T-helper 17 cell (primary cell): ENCODE measurements at regions not wholly inside any gene's neighbourhood (a gene's known extent, or its start where the extent isn't known, plus 50 kb on each side); places are given as distances from the start of the nearest gene placed in this dataset.

Experiments used
- ATAC-seq: fragments of 150-1000 bp; cut with Tn5 transposase; 2 replicates; pipeline ENCODE4 v1.10.0; 2021; ENCODE audit warnings: mild to moderate bottlenecking, moderate library complexity
- DNase-seq, 3 donors: peaks; one replicate each; pipeline versions ENCODE4 v3.0.0 to v3.0.0-alpha.2; 2020 to 2021
- H3K9me3 ChIP-seq: one replicate; pipeline ENCODE4 v1.7.0; 2013; ENCODE audit warnings: low read length, mild to moderate bottlenecking; ENCODE audit not compliant: control insufficient read depth, poor library complexity, severe bottlenecking
- H3K27ac Mint-ChIP-seq: one replicate; pipeline ENCODE4 v1.8.0; 2022; ENCODE audit warnings: mild to moderate bottlenecking, moderate library complexity, mixed read lengths
- H3K27me3 Mint-ChIP-seq: one replicate; pipeline ENCODE4 v1.8.0; 2022; ENCODE audit warnings: mixed read lengths
- H3K36me3 Mint-ChIP-seq: one replicate; pipeline ENCODE4 v1.8.0; 2022; ENCODE audit warnings: low read depth, mixed read lengths
- H3K4me1 Mint-ChIP-seq: one replicate; pipeline ENCODE4 v1.8.0; 2022; ENCODE audit warnings: mild to moderate bottlenecking, mixed read lengths
- H3K4me3 Mint-ChIP-seq: one replicate; pipeline ENCODE4 v1.8.0; 2022; ENCODE audit warnings: mild to moderate bottlenecking, moderate library complexity, mixed read lengths

DNA sequence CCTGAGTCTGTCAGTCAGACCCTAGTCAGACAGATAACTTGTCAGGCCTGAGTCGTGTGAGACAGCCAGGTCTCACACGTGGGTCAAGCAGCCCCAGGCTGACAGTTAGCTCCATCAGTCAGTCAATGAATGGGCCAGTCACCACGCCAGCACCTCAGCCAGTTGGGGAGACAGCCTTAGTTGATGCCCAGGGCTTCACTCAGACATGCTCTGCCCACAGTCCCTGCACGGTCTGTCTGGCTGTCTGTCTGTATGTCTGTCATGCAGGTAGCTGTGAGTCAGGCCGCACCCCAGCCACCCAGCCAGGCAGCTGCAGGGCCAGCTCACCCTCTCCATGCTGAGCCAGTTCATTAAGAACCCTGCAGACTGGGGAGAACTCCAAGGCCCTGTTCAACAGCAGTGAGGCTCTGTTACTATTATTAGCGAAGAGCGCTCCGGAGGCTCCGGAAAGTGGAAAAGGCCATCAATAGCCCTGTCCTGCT is 141.1 kb upstream of the PCBD1 start:
- Mint-ChIP-seq H3K4me1 (peaks cover 2% of the 10 kb centered on the region), H3K27ac (no peak overlapping the region), H3K36me3 (no peaks in the 10 kb centered on the region), H3K4me3 (no peak overlapping the region), H3K27me3 (peaks cover 25% of the 10 kb centered on the region)
- DNase-seq (no peak), ATAC-seq (no peak)
- no peaks in the 10 kb centered on the region for H3K9me3 ChIP-seq

DNA sequence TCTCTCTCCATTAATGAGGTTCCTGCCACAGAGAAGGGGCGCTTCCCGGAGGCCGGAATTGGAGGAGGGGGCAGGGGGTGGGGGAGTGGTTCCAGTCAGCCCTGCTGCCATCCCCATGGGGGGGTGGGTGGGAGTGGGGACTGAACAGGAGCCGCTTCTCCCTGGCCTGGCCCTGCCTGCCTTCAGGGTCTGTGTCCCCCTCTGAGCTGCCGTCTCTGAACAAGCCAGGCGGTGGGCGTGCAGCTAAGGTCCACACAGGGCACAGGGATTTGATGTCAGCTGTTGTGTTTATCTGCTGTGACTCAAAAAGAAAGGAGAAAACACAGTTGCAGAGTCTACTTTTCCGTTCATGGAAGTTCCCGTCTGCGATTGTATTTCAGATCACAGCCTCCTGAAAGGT is 141.5 kb upstream of the PCBD1 start:
- no peaks in the 10 kb centered on the region for H3K9me3 ChIP-seq
- H3K27ac Mint-ChIP-seq, result no peak overlapping the region
- peaks cover 25% of the 10 kb centered on the region for H3K27me3 Mint-ChIP-seq
- no peaks in the 10 kb centered on the region for H3K36me3 Mint-ChIP-seq
- no peak for ATAC-seq
- no peak for DNase-seq
- H3K4me3 Mint-ChIP-seq, result no peak overlapping the region
- H3K4me1 Mint-ChIP-seq, result peaks cover 2% of the 10 kb centered on the region

DNA sequence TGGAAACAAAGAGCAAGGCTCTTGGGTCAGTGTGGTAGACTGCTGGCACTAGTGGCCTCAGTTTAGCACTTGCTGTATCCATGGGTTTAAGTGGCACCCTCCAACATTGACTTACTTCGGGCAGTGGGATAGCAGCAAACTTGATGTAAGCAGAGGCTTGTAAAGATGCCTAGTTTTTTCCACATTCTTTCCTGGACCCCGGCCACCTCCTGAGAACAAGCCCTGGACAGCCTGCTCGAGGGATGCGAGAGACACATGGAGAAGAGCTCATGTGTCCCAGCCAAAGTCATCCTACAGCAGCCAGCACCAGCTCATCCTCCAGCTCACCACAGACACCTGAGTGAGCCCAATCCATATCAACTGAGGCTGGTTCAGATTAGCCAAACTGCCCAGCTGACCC is 142.7 kb upstream of the PCBD1 start:
- peaks cover 2% of the 10 kb centered on the region for H3K4me1 Mint-ChIP-seq
- no peaks in the 10 kb centered on the region for H3K36me3 Mint-ChIP-seq
- no peaks in the 10 kb centered on the region for H3K9me3 ChIP-seq
- no peak overlapping the region for H3K4me3 Mint-ChIP-seq
- ATAC-seq, result no peak
- H3K27me3 Mint-ChIP-seq, result peaks cover 21% of the 10 kb centered on the region
- DNase-seq, result no peak
- no peak overlapping the region for H3K27ac Mint-ChIP-seq

DNA sequence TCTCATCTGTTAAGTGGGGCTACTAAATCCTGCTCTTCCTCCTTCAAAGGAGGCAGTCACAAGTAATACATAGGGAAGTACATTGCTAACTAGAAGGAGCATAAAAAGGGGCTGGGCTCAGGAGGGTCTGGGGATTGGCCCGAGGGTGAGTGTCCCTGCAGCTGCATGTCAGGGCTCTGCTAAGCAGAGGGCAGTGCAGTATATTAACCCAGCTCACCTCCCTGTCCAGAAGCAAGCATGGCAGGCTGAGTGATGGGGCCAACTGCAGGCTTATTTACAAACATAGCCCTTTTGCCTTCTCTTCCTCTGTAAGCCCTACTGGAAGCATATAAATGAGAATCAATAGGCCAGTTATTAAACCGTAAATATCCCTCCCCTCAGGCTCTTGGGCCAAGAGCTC is 143.2 kb upstream of the PCBD1 start:
- H3K9me3 ChIP-seq, result no peaks in the 10 kb centered on the region
- Mint-ChIP-seq H3K4me1 (no peaks in the 10 kb centered on the region), H3K27me3 (peaks cover 16% of the 10 kb centered on the region), H3K27ac (no peak overlapping the region), H3K4me3 (no peak overlapping the region), H3K36me3 (no peaks in the 10 kb centered on the region)
- ATAC-seq (no peak), DNase-seq (no peak)

DNA sequence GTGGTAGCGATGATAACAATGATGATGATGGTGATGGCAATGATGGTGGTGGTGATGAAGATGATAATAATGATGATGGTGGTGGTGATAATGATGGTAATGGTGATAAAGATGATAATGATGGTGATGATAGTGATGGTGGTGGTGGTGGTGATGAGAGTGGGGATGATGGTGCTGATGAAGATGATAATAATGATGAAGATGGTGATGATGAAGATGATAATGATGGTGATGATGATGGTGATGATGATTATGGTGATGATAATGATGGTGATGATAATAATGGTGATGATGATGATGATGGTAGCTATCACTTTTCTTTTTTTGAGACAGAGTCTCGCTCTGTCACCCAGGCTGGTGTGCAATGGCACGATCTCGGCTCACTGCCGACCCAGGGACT is 144.5 kb upstream of the PCBD1 start:
- H3K9me3 ChIP-seq, result no peaks in the 10 kb centered on the region
- no peaks in the 10 kb centered on the region for H3K36me3 Mint-ChIP-seq
- ATAC-seq (no peak), DNase-seq (no peak)
- no peak overlapping the region for H3K27ac Mint-ChIP-seq
- peaks cover 3% of the 10 kb centered on the region for H3K27me3 Mint-ChIP-seq
- no peaks in the 10 kb centered on the region for H3K4me1 Mint-ChIP-seq
- no peak overlapping the region for H3K4me3 Mint-ChIP-seq

DNA sequence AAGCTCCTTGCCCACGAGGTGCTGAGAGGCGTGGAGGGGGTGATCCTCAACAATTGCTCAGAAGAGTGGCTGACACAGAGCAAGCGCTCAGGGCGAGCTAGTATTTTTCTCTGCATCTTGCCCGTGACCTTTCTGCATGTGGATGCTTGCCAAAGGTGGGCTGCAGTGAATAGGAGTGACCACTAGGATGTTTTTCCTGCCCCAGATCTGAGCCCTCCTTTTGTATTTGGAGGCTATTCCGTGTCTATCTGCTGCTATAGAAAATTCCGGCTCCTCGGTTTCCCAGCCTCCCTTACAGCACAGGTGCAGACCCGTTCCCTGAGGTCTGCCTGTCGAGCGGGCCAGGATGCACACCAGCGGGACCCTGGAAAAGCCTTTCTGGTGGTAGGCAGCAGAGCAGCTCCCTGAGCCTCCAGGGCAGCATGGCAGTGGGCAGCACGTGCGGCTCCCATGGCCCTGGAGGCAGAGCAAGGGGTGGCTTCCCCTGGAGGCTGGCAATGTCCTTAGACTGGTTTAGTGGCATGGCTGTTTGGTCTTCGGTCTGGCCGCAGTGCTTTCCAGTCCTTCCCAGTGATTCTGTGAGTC is 145.1 kb upstream of the PCBD1 start:
- no peaks in the 10 kb centered on the region for H3K9me3 ChIP-seq
- no peak overlapping the region for H3K27ac Mint-ChIP-seq
- H3K4me3 Mint-ChIP-seq, result no peak overlapping the region
- H3K4me1 Mint-ChIP-seq, result no peaks in the 10 kb centered on the region
- ATAC-seq, result no peak
- no peak for DNase-seq
- H3K36me3 Mint-ChIP-seq, result no peaks in the 10 kb centered on the region
- no peaks in the 10 kb centered on the region for H3K27me3 Mint-ChIP-seq

DNA sequence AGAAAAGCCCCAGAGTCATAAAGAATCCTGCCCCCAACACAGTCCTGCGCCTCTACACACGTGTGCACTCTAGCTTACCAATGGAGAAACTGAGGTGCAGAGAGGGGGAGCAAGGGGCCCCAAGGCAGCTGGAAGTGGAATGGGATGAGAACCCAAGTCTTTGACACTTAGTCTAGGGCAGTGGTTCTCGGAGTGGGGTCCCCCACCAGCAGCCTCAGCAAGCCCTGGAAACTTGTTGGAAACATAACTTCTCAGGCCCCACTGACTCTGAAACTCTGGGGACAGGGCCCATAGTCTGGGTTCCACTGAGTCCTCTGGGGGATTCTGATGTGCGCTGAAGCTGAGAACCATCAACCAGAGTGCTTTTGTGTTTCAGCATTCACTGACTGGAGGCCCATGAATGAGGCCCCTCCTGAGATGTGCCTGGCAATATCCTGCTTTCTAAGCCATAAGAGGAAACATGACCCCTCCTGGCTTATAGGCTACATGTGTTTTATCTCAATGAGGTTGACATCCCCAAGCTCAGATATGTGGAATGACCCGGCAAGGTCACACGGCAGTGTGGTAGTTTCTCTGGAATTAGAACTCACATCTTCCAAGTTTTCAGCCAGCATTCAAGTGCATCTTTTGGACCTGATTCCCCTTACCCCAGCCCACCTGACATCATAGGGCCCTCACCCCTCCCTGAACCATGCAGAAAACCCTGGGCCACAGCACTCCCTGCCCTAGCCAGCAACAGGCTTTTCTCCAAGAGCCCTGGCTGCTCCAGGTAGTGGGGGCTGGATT is 147.3 kb upstream of the PCBD1 start:
- H3K4me3 Mint-ChIP-seq, result no peak overlapping the region
- H3K4me1 Mint-ChIP-seq, result no peaks in the 10 kb centered on the region
- no peaks in the 10 kb centered on the region for H3K9me3 ChIP-seq
- H3K27ac Mint-ChIP-seq, result no peak overlapping the region
- H3K27me3 Mint-ChIP-seq, result peaks cover 7% of the 10 kb centered on the region
- no peak for ATAC-seq
- H3K36me3 Mint-ChIP-seq, result no peaks in the 10 kb centered on the region
- DNase-seq, result no peak

DNA sequence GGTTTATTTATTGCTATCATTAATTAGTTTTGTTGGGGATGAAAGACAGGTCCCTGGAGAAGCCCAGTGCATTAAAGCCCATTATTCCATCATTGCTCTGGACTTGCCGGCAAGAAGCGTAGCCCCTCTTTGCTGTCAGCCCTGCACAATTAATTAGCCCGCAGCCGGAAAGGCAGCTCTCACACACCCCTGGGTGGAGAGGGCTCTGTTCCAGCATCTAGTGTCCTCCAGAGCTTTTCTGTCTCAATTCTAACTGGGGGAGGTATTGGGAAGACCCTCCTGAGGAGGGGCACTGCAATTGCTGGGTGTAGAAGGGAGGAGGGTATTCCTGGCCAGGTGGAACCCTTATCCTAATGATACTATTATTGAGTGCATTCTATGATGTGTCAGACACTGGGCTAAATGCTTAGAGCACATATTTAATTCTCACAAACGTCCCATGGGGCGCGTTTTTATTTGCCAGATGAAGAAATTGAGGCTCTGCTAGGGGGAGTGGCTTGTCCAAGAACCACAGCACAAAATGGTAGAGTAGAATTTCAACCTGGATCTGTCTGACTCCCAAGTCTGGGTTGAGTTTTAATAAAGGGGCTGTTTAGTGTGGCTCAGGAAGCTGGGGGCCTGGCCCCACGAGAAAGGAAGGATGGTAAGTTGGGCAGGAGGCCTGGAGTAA is 148.1 kb upstream of the PCBD1 start:
- H3K36me3 Mint-ChIP-seq, result no peaks in the 10 kb centered on the region
- H3K9me3 ChIP-seq, result no peaks in the 10 kb centered on the region
- no peaks in the 10 kb centered on the region for H3K4me1 Mint-ChIP-seq
- DNase-seq (no peak), ATAC-seq (no peak)
- H3K27me3 Mint-ChIP-seq, result peaks cover 11% of the 10 kb centered on the region
- no peak overlapping the region for H3K27ac Mint-ChIP-seq
- H3K4me3 Mint-ChIP-seq, result no peak overlapping the region

DNA sequence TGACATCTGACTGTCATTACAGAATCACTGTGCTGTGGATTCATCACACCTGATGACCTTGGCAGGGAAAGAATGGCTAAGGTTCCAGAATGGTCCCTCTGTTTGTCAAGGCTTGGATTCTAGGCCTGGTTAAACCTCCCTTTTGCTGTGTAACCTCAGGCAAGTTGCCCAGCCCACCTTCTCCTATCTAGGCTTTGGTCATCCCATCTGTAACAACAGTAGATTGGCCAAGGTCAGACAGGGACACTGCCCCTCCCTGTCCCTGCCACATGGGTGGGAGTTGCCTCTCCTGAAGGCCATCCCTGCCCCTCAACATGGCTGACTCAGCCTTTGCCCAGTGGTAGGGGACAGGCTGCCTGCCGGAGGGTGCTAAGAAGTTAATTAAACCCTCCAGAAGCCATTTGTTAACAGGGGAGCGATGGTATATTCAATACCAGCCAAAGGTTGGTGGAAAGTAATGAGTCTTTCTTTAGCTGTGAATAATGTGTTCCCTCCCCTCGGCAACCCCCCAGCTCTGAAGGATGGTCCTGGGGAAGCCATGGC is 149.8 kb upstream of the PCBD1 start:
- Mint-ChIP-seq H3K27ac (no peak overlapping the region), H3K36me3 (no peaks in the 10 kb centered on the region), H3K4me1 (no peaks in the 10 kb centered on the region), H3K27me3 (peaks cover 24% of the 10 kb centered on the region), H3K4me3 (no peak overlapping the region)
- H3K9me3 ChIP-seq, result no peaks in the 10 kb centered on the region
- DNase-seq (no peak), ATAC-seq (no peak)

DNA sequence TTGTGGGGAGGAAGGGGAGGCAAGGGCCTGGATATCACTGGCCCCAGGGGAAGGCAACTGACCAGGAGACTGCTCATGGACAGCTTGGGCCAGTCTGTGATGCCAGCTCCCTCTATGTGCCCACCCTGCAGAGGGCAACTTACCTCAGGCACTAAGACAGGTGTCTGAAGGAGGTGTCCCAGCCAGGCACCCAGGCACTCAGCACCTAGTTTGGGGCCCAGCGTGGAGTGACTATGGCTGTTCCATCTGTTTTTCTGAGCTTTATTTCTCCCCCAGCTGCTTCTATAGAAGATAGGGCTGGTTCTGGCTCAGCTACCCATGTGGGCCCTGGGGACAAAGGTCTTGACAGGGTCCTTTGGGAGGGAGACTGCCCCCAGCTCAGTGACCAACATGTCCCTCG is 150.6 kb upstream of the PCBD1 start:
- H3K27me3 Mint-ChIP-seq, result peaks cover 25% of the 10 kb centered on the region
- no peak for ATAC-seq
- DNase-seq, result no peak
- H3K4me1 Mint-ChIP-seq, result no peaks in the 10 kb centered on the region
- H3K4me3 Mint-ChIP-seq, result no peak overlapping the region
- H3K36me3 Mint-ChIP-seq, result no peaks in the 10 kb centered on the region
- H3K27ac Mint-ChIP-seq, result no peak overlapping the region
- H3K9me3 ChIP-seq, result no peaks in the 10 kb centered on the region

DNA sequence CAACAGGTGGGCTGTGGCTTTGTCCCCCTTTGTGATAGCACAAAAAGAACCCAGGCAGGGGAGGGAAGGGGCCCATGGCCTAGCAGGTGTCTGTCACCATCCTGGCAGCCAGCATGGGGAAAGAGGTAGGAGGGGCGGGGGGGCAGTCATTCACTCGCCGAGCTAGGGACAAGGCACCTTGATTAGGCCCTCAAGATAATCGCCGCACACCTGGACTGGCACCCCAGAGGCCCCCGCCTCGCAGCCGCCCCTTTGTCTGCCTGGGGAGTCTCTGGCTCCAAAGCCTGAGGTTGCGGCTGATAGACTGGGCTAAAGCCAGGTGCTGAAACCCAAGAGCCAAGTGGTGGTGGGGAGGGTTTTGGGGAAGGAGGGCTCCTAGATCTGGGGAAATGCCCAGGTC is 151.2 kb upstream of the PCBD1 start:
- no peaks in the 10 kb centered on the region for H3K4me1 Mint-ChIP-seq
- ATAC-seq (no peak), DNase-seq (no peak)
- H3K4me3 Mint-ChIP-seq, result no peak overlapping the region
- no peak overlapping the region for H3K27ac Mint-ChIP-seq
- H3K36me3 Mint-ChIP-seq, result no peaks in the 10 kb centered on the region
- no peaks in the 10 kb centered on the region for H3K9me3 ChIP-seq
- H3K27me3 Mint-ChIP-seq, result peaks cover 25% of the 10 kb centered on the region

DNA sequence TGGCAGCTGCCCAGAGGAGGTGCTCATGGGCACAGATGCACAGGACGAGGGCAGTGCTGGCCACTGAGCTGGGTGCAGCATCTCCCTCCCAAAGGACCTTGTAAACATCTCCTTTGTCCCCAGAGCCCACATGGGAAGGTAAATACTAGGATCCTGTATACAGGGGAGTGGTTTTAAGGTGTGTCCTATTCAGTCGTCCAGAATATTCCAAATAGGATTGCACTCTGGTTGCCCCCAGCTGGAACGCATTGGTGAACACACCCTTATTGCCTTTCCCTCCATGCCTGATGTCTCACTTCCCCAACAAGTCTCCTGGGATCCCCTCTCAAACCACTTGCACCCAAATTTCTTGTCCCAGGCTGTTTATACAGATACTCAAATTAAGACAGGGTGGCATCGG is 152.0 kb upstream of the PCBD1 start:
- H3K27me3 Mint-ChIP-seq, result peaks cover 25% of the 10 kb centered on the region
- H3K4me3 Mint-ChIP-seq, result no peak overlapping the region
- no peaks in the 10 kb centered on the region for H3K4me1 Mint-ChIP-seq
- H3K27ac Mint-ChIP-seq, result no peak overlapping the region
- DNase-seq, result no peak
- H3K9me3 ChIP-seq, result no peaks in the 10 kb centered on the region
- ATAC-seq, result no peak
- H3K36me3 Mint-ChIP-seq, result no peaks in the 10 kb centered on the region

DNA sequence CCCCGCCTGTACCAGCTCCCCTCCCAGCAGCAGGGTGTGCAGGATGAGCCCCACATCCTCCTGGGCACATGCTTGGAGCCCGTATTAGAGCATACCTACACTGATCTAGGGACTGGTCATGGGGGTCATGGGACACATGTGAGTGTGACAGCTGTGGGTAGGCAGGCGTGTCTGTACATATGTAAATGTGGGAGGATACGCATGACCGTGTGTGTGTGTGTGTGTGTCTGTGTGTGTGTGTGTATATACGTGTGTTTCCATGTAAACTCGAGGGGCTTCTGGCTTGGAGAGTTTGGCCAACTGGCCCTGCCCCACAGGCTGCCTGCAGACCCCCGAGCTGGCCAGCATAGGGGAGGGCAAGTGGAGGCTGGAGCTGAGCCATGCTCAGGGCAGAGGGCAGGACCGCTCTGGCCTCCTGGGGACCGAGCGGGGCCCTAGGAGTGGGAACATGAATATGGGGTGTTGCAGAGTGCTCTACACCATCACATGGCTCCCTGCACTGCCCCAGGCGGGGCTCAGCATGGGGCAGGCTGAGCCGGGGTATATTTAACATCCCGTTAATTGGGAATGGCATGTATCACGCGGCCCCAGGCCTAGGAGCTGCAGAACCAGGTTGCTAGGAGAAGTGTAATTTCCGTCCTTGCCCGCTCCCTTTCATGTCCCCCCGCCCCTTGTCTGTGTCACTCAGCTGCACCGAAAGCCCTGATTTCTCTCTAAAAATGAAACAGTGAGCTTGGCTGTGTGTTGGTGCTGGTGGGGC is 152.7 kb upstream of the PCBD1 start:
- DNase-seq (no peak), ATAC-seq (no peak)
- H3K4me3 Mint-ChIP-seq, result no peak overlapping the region
- no peaks in the 10 kb centered on the region for H3K36me3 Mint-ChIP-seq
- H3K9me3 ChIP-seq, result no peaks in the 10 kb centered on the region
- no peak overlapping the region for H3K27ac Mint-ChIP-seq
- H3K27me3 Mint-ChIP-seq, result peaks cover 25% of the 10 kb centered on the region
- no peaks in the 10 kb centered on the region for H3K4me1 Mint-ChIP-seq
